ENCODE measurements at regions not wholly inside any gene's neighbourhood (a gene's known extent, or its start where the extent isn't known, plus 50 kb on each side); places are given as distances from the start of the nearest gene placed in this dataset.

DNA sequence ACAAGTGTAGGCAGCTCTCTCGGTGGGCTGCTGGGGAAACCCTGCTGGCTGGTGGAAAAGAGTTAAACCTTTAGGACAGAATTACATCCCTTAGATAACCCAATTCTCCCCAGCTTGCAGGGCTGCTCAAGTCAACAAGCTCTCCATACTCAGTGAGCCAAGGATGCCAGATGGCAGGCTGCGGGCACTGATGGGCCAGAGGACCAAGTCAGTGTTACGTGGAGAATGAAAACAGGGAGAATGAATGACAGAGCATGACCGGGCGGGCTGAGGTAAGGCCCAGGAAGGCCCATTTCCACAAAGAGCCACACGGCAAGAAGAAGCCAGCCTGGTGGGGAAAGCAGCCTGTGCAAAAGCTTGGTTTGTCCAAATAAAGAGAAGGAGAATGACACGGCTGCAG lies 58.7 kb upstream of the CD93 start:
- no peak overlapping the region for H3K4me3 ChIP-seq (ENCODE audit: control extremely low read depth in 1 of 5, extremely low read depth in 1 of 5, insufficient read depth in 1 of 5, low read depth in 2 of 5, low read length in 4 of 5)
- no peaks in the 10 kb centered on the region for H4K20me1 ChIP-seq (ENCODE audit: control insufficient read depth, insufficient read depth, low read length, poor library complexity, severe bottlenecking)
- H3K27me3 ChIP-seq (replicated peaks in 1 of 4; ENCODE audit: control extremely low read depth in 1 of 4, control insufficient read depth in 3 of 4, insufficient read depth in 4 of 4, low read length in 3 of 4) = no peaks in the 10 kb centered on the region
- no peak overlapping the region for H3K4me3 Mint-ChIP-seq
- H3K27me3 Mint-ChIP-seq = peaks cover 9% of the 10 kb centered on the region
- ATAC-seq (ENCODE audit: low read depth) (no peak), DNase-seq (no peak)
- H3K9me3 Mint-ChIP-seq (ENCODE audit: insufficient read depth) = no peaks in the 10 kb centered on the region
- H3K27ac ChIP-seq (ENCODE audit: low read length in 2 of 2) = no peak overlapping the region
- ChIA-PET POLR2A (no interaction called here), CTCF (interaction anchor here (1.2 kb wide), 1 partner anchor 29 kb away, joined by 3 read pairs; no protein-coding TSS in a partner anchor)
- H3K4me1 ChIP-seq (ENCODE audit: control insufficient read depth in 2 of 2, insufficient read depth in 2 of 2, low read length in 2 of 2) = peaks cover 0 to 7% of the 10 kb centered on the region in 2 donors
- no peaks in the 10 kb centered on the region for H3K9me3 ChIP-seq (ENCODE audit: control extremely low read depth in 1 of 3, control insufficient read depth in 2 of 3, insufficient read depth in 1 of 3, low read length in 2 of 3)
- H3K36me3 ChIP-seq (replicated peaks in 1 of 2; ENCODE audit: control extremely low read depth in 1 of 2, control insufficient read depth in 1 of 2, extremely low read depth in 1 of 2, insufficient read depth in 2 of 2, low read length in 1 of 2) = no peaks in the 10 kb centered on the region
- no peak overlapping the region for H3K9ac ChIP-seq (ENCODE audit: low read length)
- no peak overlapping the region for H3K27ac Mint-ChIP-seq
- H3K4me2 ChIP-seq (replicated peaks; ENCODE audit: low read depth, low read length, poor library complexity, severe bottlenecking) = no peak overlapping the region
- H2AFZ ChIP-seq (ENCODE audit: insufficient read depth, low read depth, low read length, poor library complexity, severe bottlenecking) = no peak overlapping the region
- peaks cover 2% of the 10 kb centered on the region for H3K4me1 Mint-ChIP-seq
- no peaks in the 10 kb centered on the region for H3K79me2 ChIP-seq (ENCODE audit: control insufficient read depth, insufficient read depth, low read length)
- 87% methylated on average over 6 of the region's 7 CpGs for WGBS (ENCODE audit: insufficient coverage)
- TF ChIP-seq, protein P1, sequence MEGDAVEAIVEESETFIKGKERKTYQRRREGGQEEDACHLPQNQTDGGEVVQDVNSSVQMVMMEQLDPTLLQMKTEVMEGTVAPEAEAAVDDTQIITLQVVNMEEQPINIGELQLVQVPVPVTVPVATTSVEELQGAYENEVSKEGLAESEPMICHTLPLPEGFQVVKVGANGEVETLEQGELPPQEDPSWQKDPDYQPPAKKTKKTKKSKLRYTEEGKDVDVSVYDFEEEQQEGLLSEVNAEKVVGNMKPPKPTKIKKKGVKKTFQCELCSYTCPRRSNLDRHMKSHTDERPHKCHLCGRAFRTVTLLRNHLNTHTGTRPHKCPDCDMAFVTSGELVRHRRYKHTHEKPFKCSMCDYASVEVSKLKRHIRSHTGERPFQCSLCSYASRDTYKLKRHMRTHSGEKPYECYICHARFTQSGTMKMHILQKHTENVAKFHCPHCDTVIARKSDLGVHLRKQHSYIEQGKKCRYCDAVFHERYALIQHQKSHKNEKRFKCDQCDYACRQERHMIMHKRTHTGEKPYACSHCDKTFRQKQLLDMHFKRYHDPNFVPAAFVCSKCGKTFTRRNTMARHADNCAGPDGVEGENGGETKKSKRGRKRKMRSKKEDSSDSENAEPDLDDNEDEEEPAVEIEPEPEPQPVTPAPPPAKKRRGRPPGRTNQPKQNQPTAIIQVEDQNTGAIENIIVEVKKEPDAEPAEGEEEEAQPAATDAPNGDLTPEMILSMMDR (IDR thresholded peaks at IDR 0.05) = no peak
- no peak for TF ChIP-seq EZH2 (IDR thresholded peaks at IDR 0.05; ENCODE audit: borderline replicate concordance, insufficient read depth, low read depth, low read length, poor library complexity, severe bottlenecking)
- intact Hi-C loops (cut with micrococcal nuclease) = no loop called here

DNA sequence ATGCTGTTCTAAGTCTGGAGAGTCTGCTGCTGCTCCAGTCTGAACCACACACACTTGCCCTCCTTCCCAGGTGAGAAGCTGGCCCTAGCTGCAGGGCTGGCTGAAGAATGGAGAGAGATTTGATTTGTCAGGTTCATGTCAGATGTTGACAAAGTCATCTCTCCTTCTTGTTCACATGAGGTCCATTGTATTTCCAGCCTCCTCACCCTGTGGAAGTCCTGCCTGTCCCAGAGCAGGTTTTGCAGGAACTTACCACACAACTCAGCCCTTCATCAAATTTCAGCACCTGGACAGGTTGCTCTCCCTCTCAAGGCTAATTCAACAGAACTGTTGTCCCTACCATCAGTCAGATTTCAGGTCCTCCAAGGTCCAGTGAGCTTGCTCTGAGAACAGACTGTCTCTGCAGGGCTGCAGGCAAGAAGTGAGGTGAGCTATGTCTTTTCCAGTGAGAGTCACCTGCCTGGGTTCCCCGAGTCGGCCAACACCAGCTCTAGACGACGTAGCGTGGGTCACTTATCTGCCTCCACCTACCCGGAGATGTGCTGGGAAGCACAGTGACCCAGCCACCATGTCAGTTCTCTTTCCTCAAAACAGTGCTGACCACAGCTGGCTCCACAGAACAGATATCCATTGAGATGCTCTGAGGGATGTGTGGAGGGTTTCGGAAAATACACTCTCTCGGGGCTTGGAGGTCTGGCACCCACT lies 58.0 kb upstream of the CD93 start:
- intact Hi-C loops (cut with micrococcal nuclease) = no loop called here
- CTCF ChIA-PET = no interaction called here
- H3K27me3 Mint-ChIP-seq = peaks cover 6% of the 10 kb centered on the region

More for the DNA sequence above, 58.0 kb upstream of the CD93 start:
- Mint-ChIP-seq H3K4me1 (peaks cover 2% of the 10 kb centered on the region), H3K4me3 (no peak overlapping the region), H3K27ac (no peak overlapping the region), H3K9me3 (ENCODE audit: insufficient read depth) (no peaks in the 10 kb centered on the region)
- DNase-seq (no peak), ATAC-seq (ENCODE audit: low read depth) (no peak)
- Histone ChIP-seq H3K79me2 (ENCODE audit: control insufficient read depth, insufficient read depth, low read length) (no peaks in the 10 kb centered on the region), H2AFZ (ENCODE audit: insufficient read depth, low read depth, low read length, poor library complexity, severe bottlenecking) (no peak overlapping the region), H3K36me3 (replicated peaks in 1 of 2; ENCODE audit: control extremely low read depth in 1 of 2, control insufficient read depth in 1 of 2, extremely low read depth in 1 of 2, insufficient read depth in 2 of 2, low read length in 1 of 2) (no peaks in the 10 kb centered on the region), H4K20me1 (ENCODE audit: control insufficient read depth, insufficient read depth, low read length, poor library complexity, severe bottlenecking) (no peaks in the 10 kb centered on the region), H3K4me3 (ENCODE audit: control extremely low read depth in 1 of 5, extremely low read depth in 1 of 5, insufficient read depth in 1 of 5, low read depth in 2 of 5, low read length in 4 of 5) (no peak overlapping the region), H3K4me2 (replicated peaks; ENCODE audit: low read depth, low read length, poor library complexity, severe bottlenecking) (no peak overlapping the region), H3K27me3 (replicated peaks in 1 of 4; ENCODE audit: control extremely low read depth in 1 of 4, control insufficient read depth in 3 of 4, insufficient read depth in 4 of 4, low read length in 3 of 4) (no peaks in the 10 kb centered on the region), H3K9ac (ENCODE audit: low read length) (no peak overlapping the region), H3K27ac (ENCODE audit: low read length in 2 of 2) (no peak overlapping the region), H3K9me3 (ENCODE audit: control extremely low read depth in 1 of 3, control insufficient read depth in 2 of 3, insufficient read depth in 1 of 3, low read length in 2 of 3) (no peaks in the 10 kb centered on the region), H3K4me1 (ENCODE audit: control insufficient read depth in 2 of 2, insufficient read depth in 2 of 2, low read length in 2 of 2) (peaks cover 0 to 7% of the 10 kb centered on the region in 2 donors)
- 91% methylated on average over 8 of the region's 8 CpGs for WGBS (ENCODE audit: insufficient coverage)
- TF ChIP-seq EZH2 (IDR thresholded peaks at IDR 0.05; ENCODE audit: borderline replicate concordance, insufficient read depth, low read depth, low read length, poor library complexity, severe bottlenecking) = no peak
- TF ChIP-seq, protein P1 (IDR thresholded peaks at IDR 0.05) = no peak
- POLR2A ChIA-PET = no interaction called here
